Neuron (in vitro differentiated cells): ENCODE measurements at regions not wholly inside any gene's neighbourhood (a gene's known extent, or its start where the extent isn't known, plus 50 kb on each side); places are given as distances from the start of the nearest gene placed in this dataset.

Experiments
- H2AFZ ChIP-seq: one replicate; pipeline ENCODE4 v1.6.1; 2013; ENCODE audit warnings: low read depth, mild to moderate bottlenecking, inconsistent platforms, low read length, moderate library complexity
- H3K27me3 ChIP-seq: one replicate; pipeline ENCODE4 v1.6.1; 2013; ENCODE audit warnings: low read length; ENCODE audit not compliant: insufficient read depth
- H3K36me3 ChIP-seq: one replicate; pipeline ENCODE4 v1.6.1; 2013; ENCODE audit warnings: low read length; ENCODE audit not compliant: insufficient read depth
- H3K4me1 ChIP-seq: one replicate; pipeline ENCODE4 v1.6.1; 2013; ENCODE audit warnings: low read length; ENCODE audit not compliant: insufficient read depth
- H3K4me3 ChIP-seq: 2 replicates; pipeline ENCODE4 v1.5.1; 2013; ENCODE audit warnings: mild to moderate bottlenecking, low read length, moderate library complexity
- H3K9me3 ChIP-seq: one replicate; pipeline ENCODE4 v1.6.1; 2013; ENCODE audit warnings: low read length

DNA sequence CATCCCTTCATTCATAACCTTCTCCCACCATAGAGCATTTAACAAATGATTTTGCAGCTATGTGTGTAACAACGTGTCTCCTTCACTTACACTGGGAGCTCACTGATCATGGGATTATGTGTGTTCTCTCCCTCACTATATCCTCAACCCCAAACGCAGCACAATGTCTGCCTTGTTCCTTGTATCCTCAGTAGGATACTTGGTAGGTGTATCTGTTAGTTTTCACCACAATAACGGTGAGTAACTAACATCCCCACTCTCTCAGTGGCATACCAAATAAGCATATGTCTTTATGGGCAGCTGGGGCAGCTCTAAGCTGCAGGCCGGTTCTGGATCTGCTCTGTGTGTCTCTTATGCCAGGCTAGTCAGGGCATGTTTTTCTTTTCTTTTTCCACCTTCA, 166.7 kb upstream of the PWP1 start:
- Histone ChIP-seq H3K9me3 (peaks cover 8% of the 10 kb centered on the region), H3K27me3 (no peaks in the 10 kb centered on the region), H3K36me3 (no peaks in the 10 kb centered on the region), H3K4me3 (no peak overlapping the region), H2AFZ (no peak overlapping the region), H3K4me1 (peaks cover 6% of the 10 kb centered on the region)

DNA sequence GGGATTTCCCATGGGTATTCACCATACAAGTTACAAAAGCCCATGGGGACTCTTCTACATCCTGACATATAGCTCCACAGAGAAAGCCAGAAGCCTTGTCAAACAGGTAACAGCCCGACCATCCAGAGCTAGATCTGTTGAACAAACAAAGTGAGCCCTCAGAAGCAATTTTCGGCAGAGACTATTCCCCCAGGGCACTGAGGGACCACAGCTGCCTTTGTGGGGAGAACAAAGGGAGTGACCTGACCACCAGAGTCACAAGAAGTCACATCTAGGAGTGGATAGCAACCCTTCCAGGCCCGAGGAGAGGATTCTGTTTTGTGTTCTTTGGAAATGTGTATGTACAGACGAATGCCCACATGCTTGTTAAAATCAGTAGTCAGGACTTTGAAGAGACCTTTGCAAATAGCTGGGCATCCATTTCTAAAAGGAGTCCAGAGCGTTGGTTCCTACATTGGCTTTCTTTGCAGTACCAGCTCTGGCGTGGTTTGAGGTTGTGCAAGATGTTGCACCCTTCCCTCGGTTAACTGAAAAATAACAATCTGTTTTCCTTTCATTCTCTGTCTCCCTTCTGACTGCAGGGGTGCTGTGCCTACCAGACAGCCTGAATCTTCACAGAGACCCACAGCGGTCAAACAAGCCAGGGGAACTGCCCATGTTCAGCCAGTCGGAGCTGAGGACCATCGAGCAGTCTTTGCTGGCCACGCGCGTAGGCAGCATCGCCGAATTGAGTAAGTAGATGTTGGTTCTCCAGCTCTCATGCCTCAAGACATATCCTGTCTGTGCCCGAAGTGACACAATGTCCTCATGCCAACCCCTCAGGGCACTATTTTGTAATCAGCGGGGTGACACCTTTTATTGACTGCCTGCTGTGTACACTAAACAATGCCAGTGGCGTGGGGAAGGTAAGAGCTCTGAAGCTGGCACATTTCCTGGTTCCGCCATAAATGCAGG, 165.4 kb upstream of the PWP1 start:
- Histone ChIP-seq H3K4me3 (no peak overlapping the region), H2AFZ (no peak overlapping the region), H3K4me1 (peaks cover 3% of the 10 kb centered on the region), H3K36me3 (no peaks in the 10 kb centered on the region), H3K27me3 (no peaks in the 10 kb centered on the region), H3K9me3 (peaks cover 8% of the 10 kb centered on the region)

DNA sequence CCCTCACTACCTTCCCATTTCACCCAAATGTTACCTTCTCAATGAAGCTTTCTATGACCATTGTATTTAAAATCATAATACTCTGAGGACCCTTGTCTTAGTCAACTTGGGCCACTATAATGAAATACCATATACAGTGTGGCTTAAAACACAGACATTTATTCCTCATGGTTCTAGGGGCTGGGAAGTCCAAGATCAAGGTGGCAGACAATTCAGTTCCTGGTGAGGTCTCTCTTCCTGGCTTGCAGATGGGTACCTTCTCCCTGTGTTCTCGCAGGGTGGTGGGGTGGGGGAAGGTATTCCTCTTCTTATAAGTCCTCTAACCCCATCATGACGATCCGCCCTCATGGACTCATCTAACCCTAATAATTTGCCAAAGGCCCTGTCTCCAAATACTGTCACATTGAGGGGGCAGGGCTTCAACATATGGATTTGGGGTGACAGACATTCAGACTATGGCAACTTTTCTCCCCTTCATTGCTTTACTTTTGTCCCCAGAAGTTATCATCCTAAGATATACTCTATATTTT, 163.7 kb upstream of the PWP1 start:
- Histone ChIP-seq H3K4me3 (no peak overlapping the region), H3K9me3 (peaks cover 6% of the 10 kb centered on the region), H3K27me3 (no peaks in the 10 kb centered on the region), H2AFZ (no peak overlapping the region), H3K36me3 (no peaks in the 10 kb centered on the region), H3K4me1 (no peaks in the 10 kb centered on the region)

DNA sequence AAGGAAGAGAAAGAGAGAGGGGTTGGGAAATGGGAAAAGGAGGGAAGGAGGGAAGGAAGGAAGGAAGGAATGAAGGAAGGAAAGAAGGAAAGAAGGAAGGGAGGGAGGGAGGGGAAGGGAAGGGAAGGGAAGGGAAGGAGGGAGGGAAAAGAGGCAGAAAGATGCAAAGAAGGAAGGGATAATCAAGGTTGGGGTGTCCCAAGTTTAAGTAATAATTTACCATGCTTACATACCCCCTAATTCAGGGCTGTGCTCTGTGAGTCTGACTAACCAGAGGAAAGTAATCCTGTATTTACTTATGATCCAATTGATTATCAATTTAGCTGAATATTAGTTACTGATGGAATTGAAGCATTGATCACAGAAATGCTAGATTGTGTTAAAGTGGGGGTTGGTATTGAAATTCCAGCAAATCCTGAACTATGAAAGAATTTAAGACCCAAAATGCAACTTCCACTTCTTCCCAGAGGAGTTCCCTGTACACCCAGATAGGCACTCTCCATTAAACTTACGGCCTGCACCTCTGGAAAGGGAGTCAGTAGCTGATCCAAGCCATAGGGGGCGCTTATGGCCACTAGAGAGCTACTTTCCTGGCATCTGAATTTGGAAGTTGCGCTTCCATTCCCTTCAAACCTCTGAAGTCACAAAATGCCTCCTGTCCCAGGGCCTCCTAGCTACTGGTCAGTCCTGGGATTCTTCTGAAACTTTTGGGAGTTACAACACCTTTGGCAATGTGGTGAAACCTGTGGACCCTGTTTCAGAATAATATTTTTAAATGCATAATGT, 162.7 kb upstream of the PWP1 start:
- Histone ChIP-seq H3K36me3 (no peaks in the 10 kb centered on the region), H2AFZ (no peak overlapping the region), H3K27me3 (no peaks in the 10 kb centered on the region), H3K9me3 (peaks cover 6% of the 10 kb centered on the region), H3K4me3 (no peak overlapping the region), H3K4me1 (no peaks in the 10 kb centered on the region)

DNA sequence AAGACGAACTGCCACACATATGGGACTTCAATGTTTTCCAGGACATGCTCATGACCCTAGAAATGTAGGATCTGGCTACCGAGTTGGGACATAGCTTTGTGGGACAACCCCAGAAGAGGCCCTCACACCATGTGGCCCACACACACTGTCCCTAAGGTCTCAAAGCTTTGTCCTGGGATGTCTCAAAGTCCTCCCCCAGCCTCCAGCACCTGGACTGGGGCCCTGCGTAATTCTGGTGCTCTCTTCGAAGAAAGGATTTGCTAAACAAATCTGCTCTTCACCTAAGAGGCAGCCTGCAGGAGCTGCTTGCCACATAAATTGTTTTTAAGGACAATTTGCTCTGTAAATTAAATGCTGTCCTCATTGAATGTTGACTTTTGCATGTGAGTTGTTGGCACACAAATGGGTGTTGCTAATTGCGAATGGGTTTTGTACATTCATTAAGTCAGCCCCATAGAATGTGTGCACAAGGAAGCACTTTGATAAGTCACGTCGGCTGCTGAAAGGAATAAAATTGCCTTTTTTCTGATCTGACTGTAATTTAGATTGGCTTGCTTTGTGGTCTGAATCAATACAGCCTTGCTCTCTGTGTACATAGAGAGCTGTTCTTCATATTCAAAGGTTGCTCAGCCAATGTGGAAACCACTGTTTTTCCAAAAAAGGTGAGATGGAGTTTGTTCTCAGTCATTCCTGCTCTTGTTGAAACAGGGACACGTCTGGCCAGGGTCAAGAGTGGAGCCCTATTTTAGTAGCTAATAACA, 161.6 kb upstream of the PWP1 start:
- H3K9me3 ChIP-seq, result peaks cover 6% of the 10 kb centered on the region
- H3K4me1 ChIP-seq, result no peaks in the 10 kb centered on the region
- H2AFZ ChIP-seq, result no peak overlapping the region
- H3K27me3 ChIP-seq, result no peaks in the 10 kb centered on the region
- no peaks in the 10 kb centered on the region for H3K36me3 ChIP-seq
- no peak overlapping the region for H3K4me3 ChIP-seq

DNA sequence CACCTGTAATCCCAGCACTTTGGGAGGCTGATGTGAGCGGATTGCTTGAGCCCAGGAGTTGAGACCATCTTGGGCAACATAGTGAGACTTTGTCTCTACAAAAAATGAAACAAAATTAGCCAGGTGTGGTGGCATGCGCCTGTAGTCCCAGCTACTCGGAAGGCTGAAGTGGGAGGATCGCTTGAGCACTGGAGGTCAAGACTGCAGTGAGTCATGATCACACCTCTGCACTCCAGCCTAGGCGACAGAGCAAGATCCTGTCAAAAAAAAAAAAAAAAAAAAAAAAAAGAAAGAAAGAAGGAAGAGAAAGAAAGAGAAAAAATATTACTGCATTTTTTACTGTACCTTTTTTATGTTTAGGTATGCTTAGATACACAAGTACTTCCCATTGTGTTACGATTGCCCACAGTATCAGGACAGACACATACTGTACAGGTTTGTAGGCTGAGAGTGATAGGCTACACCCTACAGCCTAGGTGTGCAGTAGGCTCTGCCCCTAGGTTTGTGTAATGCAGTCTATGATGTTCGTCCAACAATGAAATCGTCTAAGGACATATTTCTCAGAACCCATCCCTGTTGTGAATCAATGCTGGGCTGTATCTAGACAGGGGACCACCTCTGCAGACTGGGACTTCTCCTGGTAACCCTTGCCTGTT, 160.4 kb upstream of the PWP1 start:
- peaks cover 6% of the 10 kb centered on the region for H3K9me3 ChIP-seq
- H3K4me1 ChIP-seq, result no peaks in the 10 kb centered on the region
- no peaks in the 10 kb centered on the region for H3K36me3 ChIP-seq
- no peaks in the 10 kb centered on the region for H3K27me3 ChIP-seq
- no peak overlapping the region for H3K4me3 ChIP-seq
- no peak overlapping the region for H2AFZ ChIP-seq

DNA sequence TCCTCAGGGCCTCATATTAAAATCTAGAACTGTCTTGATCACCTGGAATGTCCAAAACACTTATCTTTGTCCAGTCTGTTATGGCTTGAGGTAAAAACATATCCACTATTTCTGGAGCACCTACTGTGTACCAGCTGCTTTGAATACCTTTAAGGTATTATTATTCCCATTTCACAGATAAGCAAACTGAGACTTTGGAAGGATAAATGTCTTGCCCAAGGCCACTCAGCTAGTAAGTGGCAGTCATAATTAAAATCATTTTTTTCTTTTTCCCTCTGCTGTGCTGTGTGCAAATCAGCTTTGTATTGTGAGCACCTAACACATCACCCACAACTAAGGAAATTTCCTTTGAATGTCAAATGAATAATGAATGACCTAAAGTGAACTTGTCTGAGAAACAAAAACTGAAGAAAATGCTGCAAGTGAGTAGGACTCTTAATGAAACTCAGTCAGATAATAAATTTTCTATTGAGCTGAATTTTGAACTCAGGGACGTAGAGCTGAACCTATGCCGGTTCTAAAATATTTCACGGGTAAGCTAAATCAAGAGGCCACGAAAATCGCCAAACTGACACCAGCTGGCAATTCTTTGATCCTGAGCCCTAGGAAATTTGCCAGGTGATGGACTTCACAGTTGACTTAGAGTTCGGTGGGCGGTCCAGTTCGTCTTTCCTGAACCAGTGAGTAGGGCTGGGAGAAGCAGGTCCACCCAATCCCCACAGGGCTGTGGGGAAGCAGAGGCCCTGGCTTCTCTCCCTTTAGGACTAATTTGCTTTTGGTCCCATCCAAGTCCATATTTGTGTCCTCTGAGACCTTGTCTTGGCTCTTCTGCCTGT, 159.7 kb upstream of the PWP1 start:
- Histone ChIP-seq H3K4me1 (no peaks in the 10 kb centered on the region), H2AFZ (no peak overlapping the region), H3K27me3 (no peaks in the 10 kb centered on the region), H3K36me3 (no peaks in the 10 kb centered on the region), H3K4me3 (no peak overlapping the region), H3K9me3 (peaks cover 6% of the 10 kb centered on the region)

DNA sequence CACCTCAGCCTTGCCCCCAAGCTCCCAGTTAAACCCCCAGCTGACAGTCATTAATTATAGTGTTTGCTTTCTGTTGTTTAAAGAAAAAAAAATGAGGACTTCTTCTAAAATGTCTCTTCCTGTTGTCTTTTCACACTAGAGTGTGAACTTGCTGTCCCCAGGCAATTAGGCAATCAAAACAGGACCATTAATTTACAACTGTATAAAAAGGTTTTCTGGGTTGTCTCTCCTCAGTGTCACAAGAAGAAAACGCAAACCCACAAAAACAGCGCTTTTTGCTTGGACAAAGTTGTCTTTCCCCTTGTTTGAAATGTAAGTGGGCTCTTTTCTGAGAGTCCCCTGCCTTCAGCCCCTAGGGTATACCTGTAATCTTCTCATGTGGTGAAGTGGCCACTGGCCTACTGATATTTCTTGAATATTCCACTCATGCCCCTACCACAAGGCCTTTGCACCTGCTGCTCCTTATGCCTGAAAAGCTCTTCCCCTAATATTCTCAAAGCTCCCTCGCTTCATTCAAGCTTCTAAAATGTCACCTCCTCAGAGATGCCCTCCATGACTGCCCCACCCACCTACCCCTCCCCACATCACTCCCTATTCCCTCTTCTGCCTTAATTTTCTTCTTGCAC, 158.9 kb upstream of the PWP1 start:
- peaks cover 4% of the 10 kb centered on the region for H3K9me3 ChIP-seq
- no peak overlapping the region for H2AFZ ChIP-seq
- H3K36me3 ChIP-seq, result no peaks in the 10 kb centered on the region
- no peak overlapping the region for H3K4me3 ChIP-seq
- H3K27me3 ChIP-seq, result no peaks in the 10 kb centered on the region
- no peaks in the 10 kb centered on the region for H3K4me1 ChIP-seq

DNA sequence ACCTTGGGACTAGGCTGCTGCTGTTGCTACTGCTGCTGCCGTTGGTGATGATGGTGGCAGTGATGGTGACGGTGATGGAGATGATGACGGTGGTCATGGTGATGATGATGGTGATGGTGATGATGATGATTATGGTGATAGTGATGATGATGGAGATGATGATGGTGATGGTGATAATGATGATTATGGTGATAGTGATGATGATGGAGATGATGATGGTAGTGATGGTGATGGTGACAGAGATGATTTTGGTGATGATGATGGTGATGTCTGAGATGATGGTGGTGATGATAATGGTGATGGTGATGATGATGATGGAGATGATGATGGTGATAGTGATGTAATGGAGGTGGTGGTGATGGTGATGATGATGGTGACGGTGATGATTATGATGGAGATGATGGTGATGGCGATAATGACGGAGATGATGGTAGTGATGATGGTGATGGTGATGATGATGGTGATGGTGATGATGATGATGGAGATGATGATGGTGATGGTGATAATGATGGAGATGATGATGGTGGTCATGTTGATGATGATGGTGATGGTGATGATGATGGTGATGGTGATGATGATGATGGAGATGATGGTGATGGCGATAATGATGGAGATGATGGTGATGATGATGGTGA, 156.8 kb upstream of the PWP1 start:
- no peak overlapping the region for H2AFZ ChIP-seq
- H3K4me3 ChIP-seq, result no peak overlapping the region
- no peaks in the 10 kb centered on the region for H3K4me1 ChIP-seq
- no peaks in the 10 kb centered on the region for H3K27me3 ChIP-seq
- H3K36me3 ChIP-seq, result no peaks in the 10 kb centered on the region
- peaks cover 4% of the 10 kb centered on the region for H3K9me3 ChIP-seq

DNA sequence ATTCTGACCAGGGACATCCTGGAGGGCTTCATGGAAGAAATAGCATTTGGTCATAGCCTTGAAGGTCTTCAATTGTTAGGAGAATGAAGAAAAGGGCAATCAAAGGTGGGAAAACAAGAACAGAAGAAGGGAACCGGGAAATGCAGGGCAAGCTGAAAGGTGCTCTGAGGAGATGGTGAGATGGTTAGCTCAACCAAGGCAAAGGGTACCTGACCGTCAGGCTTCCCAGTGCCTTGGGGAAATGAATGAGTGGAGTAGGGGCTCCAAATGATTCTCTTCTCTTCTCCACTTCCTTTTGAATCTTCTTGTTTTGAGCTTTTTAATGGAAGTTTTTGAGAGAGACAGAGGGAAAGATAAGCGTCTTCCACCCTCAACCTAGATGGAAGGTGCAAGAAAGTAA, 155.6 kb upstream of the PWP1 start:
- H3K4me3 ChIP-seq, result no peak overlapping the region
- H3K27me3 ChIP-seq, result no peaks in the 10 kb centered on the region
- no peak overlapping the region for H2AFZ ChIP-seq
- no peaks in the 10 kb centered on the region for H3K36me3 ChIP-seq
- peaks cover 4% of the 10 kb centered on the region for H3K9me3 ChIP-seq
- no peaks in the 10 kb centered on the region for H3K4me1 ChIP-seq

DNA sequence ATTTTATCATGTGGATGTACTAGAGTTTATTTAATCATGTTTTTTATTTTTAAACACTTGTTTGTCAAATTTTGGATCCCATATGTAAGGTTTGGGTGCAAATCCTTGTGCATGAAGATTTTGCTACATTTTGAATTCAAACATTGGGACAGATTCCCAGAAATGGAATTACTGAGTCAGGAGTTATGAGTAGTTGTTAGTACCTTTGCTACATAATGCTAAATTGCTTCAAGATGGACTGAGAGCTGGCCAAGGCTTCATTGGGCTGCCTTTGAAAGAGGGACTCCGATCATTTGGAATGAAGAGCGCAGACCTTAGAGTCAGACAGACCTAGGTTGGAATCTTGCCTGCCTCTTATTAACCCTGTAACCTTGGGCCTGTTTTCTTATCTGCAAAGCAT, 154.9 kb upstream of the PWP1 start:
- H3K36me3 ChIP-seq, result no peaks in the 10 kb centered on the region

More for the DNA sequence above, 154.9 kb upstream of the PWP1 start:
- no peaks in the 10 kb centered on the region for H3K4me1 ChIP-seq
- peaks cover 4% of the 10 kb centered on the region for H3K9me3 ChIP-seq
- no peaks in the 10 kb centered on the region for H3K27me3 ChIP-seq
- no peak overlapping the region for H2AFZ ChIP-seq
- H3K4me3 ChIP-seq, result no peak overlapping the region
